Kidney (tissue), 13 donors: ENCODE measurements at regions not wholly inside any gene's neighbourhood (a gene's known extent, or its start where the extent isn't known, plus 50 kb on each side); places are given as distances from the start of the nearest gene placed in this dataset.

Experiments used
- DNase-seq, 5 donors: peaks; one replicate each; pipeline ENCODE4 v3.0.0-alpha.2; 2013 to 2020
- FAIRE-seq: peaks from 2 replicates; lab custom pipeline; 2012; peaks lifted over from hg19 to GRCh38; lab: Jason Lieb, UNC
- H3K27ac ChIP-seq, 2 donors: one replicate each; pipeline ENCODE4 v1.7.0; 2013; ENCODE audit warnings: low read depth in 2 of 2, low read length in 2 of 2, inconsistent platforms in 1 of 2
- H3K27me3 ChIP-seq: one replicate; pipeline ENCODE4 v1.7.1; 2013; ENCODE audit warnings: low read length, inconsistent platforms; ENCODE audit not compliant: control insufficient read depth, insufficient read depth
- H3K36me3 ChIP-seq, 3 donors: one replicate each; pipeline versions ENCODE4 v1.7.0 to v1.7.1; 2013; ENCODE audit warnings: low read length in 3 of 3, control low read depth in 1 of 3, inconsistent platforms in 1 of 3; ENCODE audit not compliant: insufficient read depth in 3 of 3, control insufficient read depth in 2 of 3
- H3K4me1 ChIP-seq, 3 donors: one replicate each; pipeline versions ENCODE4 v1.7.0 to v1.7.1; 2013; ENCODE audit warnings: low read length in 3 of 3, inconsistent platforms in 1 of 3, low read depth in 1 of 3; ENCODE audit not compliant: control insufficient read depth in 2 of 3, insufficient read depth in 2 of 3
- H3K4me3 ChIP-seq, 3 donors: one replicate each; pipeline versions ENCODE4 v1.7.0 to v1.8.1; 2013; ENCODE audit warnings: low read length in 3 of 3, control low read depth in 1 of 3, inconsistent platforms in 1 of 3
- H3K9ac ChIP-seq, 3 donors: one replicate each; pipeline versions ENCODE4 v1.7.0 to v1.7.1; 2013; ENCODE audit warnings: low read length in 3 of 3, control low read depth in 1 of 3, inconsistent platforms in 1 of 3
- H3K9me3 ChIP-seq, 3 donors: one replicate each; pipeline versions ENCODE4 v1.7.0 to v1.7.1; 2013; ENCODE audit warnings: low read length in 3 of 3, control low read depth in 1 of 3, inconsistent platforms in 1 of 3; ENCODE audit not compliant: control insufficient read depth in 2 of 3, insufficient read depth in 1 of 3
- intact Hi-C: fragments of 100-400 bp; cut with DNase I; formaldehyde crosslinking; loops from one replicate; pipeline ENCODE4 v1.11.1; 2022
- TF ChIP-seq, protein P1 (sequence below): IDR thresholded peaks from 3 replicates; pipeline ENCODE4 v1.5.1; 2012; ENCODE audit warnings: mild to moderate bottlenecking, moderate library complexity, borderline replicate concordance; ENCODE audit not compliant: insufficient read depth; ENCODE audit errors: extremely low read depth
- donor health status: control.
- donor health status: control.
- donor health status: control.
- donor health status: control.
- donor health status: control.
- donor health status: DM: yes; HTN: yes; CAD: no.
- donor health status: Normal renal cell carcinoma (clear cell type).

GRCh38 chr21:23950344-23950743 is 1656.9 kb downstream of the MRPL39 start:
- TF ChIP-seq, protein P1, sequence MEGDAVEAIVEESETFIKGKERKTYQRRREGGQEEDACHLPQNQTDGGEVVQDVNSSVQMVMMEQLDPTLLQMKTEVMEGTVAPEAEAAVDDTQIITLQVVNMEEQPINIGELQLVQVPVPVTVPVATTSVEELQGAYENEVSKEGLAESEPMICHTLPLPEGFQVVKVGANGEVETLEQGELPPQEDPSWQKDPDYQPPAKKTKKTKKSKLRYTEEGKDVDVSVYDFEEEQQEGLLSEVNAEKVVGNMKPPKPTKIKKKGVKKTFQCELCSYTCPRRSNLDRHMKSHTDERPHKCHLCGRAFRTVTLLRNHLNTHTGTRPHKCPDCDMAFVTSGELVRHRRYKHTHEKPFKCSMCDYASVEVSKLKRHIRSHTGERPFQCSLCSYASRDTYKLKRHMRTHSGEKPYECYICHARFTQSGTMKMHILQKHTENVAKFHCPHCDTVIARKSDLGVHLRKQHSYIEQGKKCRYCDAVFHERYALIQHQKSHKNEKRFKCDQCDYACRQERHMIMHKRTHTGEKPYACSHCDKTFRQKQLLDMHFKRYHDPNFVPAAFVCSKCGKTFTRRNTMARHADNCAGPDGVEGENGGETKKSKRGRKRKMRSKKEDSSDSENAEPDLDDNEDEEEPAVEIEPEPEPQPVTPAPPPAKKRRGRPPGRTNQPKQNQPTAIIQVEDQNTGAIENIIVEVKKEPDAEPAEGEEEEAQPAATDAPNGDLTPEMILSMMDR, result no peak
- Histone ChIP-seq H3K36me3 (no peaks in the 10 kb centered on the region), H3K4me3 (no peak overlapping the region), H3K4me1 (no peaks in the 10 kb centered on the region), H3K27ac (no peak overlapping the region), H3K9ac (no peak overlapping the region), H3K9me3 (no peaks in the 10 kb centered on the region), H3K27me3 (no peaks in the 10 kb centered on the region)
- FAIRE-seq (no peak), DNase-seq (no peak)
- intact Hi-C loops, result no loop called here

- FAIRE-seq (no peak), DNase-seq (no peak)
- no peaks in the 10 kb centered on the region for H3K27me3 ChIP-seq
- no peak overlapping the region for H3K27ac ChIP-seq
- H3K36me3 ChIP-seq, result no peaks in the 10 kb centered on the region
- TF ChIP-seq, protein P1, result no peak
- H3K9ac ChIP-seq, result no peak overlapping the region
- H3K9me3 ChIP-seq, result peaks cover 0 to 2% (median 0%) of the 10 kb centered on the region in 3 donors
- H3K4me3 ChIP-seq, result no peak overlapping the region
- intact Hi-C loops, result no loop called here
- H3K4me1 ChIP-seq, result no peaks in the 10 kb centered on the region
These were observed 1657.8 kb downstream of the MRPL39 start for GRCh38 chr21:23949493-23949892.

- H3K9ac ChIP-seq, result no peak overlapping the region
- no peak overlapping the region for H3K27ac ChIP-seq
- H3K36me3 ChIP-seq, result no peaks in the 10 kb centered on the region
- no peak for FAIRE-seq
- H3K27me3 ChIP-seq, result no peaks in the 10 kb centered on the region
- TF ChIP-seq, protein P1, result no peak
- DNase-seq, result no peak
- H3K4me3 ChIP-seq, result no peak overlapping the region
- intact Hi-C loops, result no loop called here
- H3K4me1 ChIP-seq, result no peaks in the 10 kb centered on the region
- H3K9me3 ChIP-seq, result no peaks in the 10 kb centered on the region
These were observed 1667.8 kb downstream of the MRPL39 start for GRCh38 chr21:23939369-23940065.

- no peak overlapping the region for H3K4me3 ChIP-seq
- FAIRE-seq (no peak), DNase-seq (no peak)
- no peaks in the 10 kb centered on the region for H3K4me1 ChIP-seq
- no peaks in the 10 kb centered on the region for H3K36me3 ChIP-seq
- no peak overlapping the region for H3K27ac ChIP-seq
- intact Hi-C loops, result no loop called here
- no peaks in the 10 kb centered on the region for H3K27me3 ChIP-seq
- no peaks in the 10 kb centered on the region for H3K9me3 ChIP-seq
- H3K9ac ChIP-seq, result no peak overlapping the region
- TF ChIP-seq, protein P1, result no peak
These were observed 1670.3 kb downstream of the MRPL39 start for GRCh38 chr21:23936991-23937390.
